ENCODE measurements at regions not wholly inside any gene's neighbourhood (a gene's known extent, or its start where the extent isn't known, plus 50 kb on each side); places are given as distances from the start of the nearest gene placed in this dataset.

DNA sequence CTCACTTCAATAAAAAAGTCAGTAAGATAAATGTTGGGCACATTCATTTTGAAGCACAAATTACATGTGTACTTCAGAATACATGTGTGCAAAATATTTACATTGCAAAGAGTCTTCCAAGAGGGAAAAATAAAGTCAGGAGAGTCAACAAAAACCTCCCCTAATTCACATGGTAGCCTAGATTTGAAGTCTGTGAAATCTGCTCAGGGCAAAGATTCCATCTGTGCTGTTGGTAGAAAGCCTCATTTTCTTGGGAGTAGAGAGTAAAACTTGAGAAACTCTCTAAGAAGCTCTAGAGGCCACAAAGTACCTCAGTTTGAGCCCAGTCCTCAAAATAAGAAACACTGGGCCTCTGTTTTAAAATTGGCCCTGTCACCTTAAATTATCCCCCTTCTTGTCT, 303.4 kb downstream of the RAB28 start:
- DNase-seq, result no peak

DNA sequence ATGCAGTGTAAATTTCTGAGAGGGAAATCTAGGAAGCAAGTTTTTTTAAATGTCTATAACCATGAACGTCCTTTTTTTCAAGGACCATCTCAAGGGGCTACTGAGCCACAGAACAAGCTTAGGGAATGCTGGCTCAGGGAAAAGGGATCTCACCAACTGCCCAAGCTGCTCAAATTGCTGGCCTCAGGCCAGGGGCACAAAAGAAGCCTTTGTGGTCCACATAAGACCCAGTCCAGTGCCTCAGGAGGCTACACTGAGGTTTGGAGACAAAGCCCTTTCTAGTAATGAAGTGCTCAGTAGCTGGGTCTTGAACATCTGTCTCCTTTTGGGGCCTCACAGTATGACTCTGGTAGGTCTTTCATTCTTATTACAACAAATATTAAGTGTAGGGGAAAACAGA, 305.5 kb downstream of the RAB28 start:
- DNase-seq, result no peak

DNA sequence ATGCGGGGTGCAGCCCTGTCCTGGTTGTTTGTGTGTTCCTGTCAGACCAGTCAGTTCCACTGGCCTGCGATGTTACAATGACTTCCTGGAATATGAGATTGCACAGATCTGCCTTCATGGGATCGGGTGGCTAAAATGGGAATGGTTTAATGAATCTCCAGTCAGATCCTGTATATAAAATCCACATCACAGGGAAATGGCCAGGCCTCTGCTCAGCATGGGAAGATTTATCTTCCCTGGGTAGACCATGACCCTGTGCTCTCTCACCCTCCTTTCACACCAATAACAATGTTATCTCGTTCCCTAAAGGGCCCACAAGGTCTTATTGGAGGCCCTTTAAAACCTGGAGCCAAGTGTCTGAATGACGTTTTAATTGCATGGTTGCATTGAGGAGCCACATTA, 307.4 kb downstream of the RAB28 start:
- no peak for DNase-seq

DNA sequence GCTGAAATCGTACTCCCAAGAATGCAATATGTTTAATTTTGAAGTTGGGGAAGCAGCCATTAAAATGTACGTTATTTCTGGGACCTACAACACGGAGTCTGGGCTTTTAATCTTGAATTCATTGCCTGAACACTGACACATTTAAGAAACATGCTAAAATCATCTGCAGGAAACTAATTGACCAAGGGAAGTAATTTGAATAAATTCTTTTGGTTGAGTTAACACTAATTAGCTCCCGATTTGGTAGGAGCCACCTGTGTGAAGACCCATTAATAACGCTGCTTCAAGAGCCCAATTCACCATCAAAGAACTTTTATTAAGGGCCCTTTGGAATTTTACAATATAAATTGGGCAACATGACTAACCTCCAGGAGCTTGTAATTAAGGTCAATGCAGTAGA, 309.2 kb downstream of the RAB28 start:
- DNase-seq, result no peak

DNA sequence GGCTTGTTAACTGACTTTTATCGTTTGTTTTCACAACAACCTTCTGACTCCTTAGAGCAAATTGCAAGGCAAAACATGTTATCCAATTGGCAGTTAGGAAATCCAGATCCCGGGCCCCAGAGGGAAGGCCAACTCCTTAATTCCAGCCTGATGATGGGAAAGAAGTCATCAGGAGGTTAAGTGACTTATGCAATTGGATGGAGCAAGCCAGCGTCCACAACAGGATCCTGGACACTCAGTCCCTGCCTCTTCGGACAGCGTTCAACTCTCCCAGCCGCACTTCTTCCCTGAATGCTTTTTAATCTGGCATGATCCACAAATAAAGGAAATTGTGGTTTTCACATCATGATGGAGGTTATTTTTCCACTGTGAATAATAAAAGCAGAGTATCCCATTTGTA, 310.1 kb downstream of the RAB28 start:
- DNase-seq, result no peak

DNA sequence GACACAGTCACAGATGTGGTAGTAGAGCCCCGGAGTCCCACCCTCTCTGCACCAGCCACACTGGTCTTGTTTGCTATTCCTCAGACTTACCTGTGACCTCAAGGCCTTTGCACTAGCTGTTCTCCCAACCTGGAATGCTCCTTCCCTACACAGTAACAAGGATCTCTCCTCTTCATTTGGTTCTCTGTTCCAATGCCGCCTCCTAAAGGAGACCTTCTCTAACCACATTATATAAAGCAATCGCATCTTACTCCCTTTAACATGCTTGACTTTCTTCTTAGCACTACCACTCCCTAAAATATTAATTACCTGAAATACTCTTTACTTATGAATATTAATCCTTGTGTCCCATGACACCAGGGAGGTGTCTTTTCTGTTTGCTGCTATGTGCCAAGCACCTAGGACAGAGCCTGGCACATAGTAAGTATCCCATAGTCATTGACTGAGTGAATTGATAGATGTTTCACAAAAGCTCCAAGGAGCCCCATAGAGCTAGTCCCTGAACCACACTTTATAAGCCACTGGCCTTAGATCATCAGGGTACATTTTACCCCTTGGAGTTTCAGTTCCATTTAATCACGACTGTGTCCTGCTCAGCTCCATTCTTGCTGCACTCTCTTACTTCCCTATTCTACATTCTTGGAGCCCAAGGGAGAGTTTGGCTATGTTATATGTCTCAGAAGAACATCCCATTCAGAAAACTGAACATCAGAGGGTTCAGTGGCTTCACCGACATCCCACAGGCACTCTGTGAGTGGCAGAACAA, 312.7 kb downstream of the RAB28 start:
- DNase-seq, result no peak

DNA sequence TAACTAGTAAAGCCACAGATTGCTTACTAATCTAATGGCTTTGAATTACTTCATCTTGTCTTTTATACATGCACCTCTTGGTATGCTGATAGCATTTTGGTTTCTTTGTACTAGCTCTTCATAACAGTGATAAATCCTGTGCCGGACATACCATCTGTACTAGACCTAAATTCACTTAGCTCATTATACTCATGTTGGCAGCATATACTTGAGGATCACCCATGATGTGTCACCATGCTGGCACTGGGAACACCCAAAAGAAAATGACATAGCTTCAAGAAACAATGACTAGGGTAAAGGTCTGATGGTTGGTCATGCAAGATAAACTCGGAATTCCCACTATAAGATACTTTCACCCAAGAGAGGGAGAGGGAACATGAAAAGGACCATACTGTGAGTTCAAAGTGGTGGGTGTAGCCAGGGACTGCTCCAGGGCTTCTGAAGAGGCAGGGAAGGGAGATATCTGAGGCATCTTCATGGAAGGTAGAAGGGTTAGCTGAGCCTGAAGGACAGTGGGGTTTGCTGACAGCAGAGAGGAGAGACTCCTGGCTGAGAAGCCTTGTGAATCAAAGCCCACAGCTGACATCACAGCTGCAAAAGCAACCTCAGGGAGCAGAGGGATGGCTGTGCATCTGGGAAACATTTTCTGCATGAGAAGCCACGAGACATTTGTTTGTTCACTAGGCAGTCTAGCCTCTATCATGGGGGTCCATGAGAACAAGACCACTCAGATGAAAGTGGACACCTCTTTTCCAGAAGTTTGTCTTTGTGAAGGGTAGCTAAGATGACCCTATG, 314.2 kb downstream of the RAB28 start:
- no peak for DNase-seq

DNA sequence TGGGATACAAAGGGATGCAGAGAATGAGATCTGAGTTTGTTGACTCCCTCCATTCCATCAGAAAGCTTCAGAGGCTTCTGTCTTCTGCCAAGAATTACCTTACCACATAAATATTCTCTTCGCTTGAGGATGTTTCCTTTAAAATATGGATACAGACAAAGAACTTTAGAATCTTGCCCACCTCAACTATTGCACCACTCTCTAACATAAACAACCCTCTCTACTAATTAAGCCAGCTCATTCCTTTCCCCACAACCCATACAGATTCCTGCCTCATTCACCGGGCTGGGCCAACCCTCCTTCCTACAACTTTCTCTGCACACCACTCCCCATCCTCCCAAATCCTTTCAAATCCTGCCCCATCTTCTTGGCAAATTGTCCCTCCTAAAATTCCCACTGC, 315.8 kb downstream of the RAB28 start:
- DNase-seq, result no peak

DNA sequence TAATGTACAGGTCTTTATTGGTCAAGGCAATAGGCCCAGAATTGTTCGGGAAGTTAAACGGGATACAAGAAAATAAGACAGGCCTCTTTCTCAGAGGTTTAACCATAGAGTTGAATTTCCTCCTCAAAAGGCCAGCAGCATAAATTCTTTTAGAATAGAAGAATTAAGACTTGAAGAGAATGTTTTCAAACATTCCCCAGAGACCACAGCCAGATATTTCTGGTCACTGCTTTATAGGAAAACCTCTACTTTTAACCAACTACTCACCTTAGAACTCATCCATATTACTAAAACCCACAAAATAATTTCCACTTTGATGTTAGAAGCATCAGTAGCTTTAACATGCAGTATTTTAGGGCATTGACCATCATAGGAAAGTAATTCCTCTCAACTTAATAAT, 317.9 kb downstream of the RAB28 start:
- DNase-seq, result no peak

DNA sequence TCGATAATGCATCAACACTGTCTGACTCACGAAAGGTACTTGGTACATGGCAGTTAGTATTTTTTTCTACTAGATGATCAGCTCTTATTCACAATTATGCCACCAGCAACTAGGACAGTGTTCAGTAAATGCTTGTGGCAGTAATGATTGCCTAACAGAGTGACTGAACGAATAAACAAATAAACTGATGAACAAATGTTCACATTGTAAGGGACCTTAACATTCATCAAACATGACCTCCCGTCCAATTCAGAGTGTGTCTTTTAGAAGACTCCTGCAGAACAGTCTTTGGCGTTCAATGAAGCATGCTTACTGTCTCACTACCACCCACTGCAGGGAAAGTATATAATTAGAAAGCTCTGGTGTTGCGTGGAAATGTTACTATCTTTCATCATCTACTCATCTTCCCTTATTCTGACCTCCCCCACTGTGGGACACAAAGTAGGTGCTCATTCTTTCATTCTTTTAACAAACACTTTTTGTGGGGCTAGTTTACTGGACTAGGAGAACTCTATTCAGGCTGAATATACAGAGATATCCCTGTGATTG, 319.3 kb downstream of the RAB28 start:
- no peak for DNase-seq

DNA sequence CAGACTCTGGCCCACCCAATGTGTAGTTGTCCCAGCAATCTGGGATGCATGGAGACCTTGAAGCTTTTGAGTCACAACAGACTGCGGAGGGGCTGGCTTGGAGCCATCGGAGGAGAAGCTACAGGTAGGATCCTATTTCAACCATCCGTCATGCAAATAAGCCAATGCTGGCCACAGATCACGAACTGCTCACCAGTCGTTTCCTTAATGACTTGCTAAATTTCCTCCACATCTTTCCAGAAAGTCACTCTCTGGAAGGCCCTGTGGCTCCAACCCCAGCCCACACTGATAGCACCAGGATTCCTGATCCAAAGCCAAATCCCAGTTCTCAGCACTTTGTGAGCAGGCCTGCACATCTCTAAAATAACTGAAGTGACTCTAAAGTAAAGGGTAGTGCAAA, 321.3 kb downstream of the RAB28 start:
- DNase-seq, result no peak

DNA sequence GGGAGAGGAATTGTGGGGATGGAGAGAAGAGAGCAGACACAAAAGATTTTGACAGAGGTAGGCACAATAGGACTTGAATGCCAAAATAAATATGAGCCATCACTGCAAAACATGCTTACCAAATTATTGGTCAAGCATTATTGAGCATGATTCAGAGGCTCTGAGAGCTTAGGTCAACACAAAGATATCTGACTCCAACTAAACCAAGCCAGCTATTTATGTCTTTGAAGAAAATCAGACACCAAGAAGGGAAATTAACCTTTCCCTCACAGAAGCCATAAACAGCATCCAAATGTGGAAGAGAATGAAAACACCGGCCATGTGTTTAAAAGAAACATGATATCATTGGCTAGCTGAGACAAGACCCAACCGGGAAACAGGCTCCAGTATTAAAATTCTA, 323.2 kb downstream of the RAB28 start:
- no peak for DNase-seq

DNA sequence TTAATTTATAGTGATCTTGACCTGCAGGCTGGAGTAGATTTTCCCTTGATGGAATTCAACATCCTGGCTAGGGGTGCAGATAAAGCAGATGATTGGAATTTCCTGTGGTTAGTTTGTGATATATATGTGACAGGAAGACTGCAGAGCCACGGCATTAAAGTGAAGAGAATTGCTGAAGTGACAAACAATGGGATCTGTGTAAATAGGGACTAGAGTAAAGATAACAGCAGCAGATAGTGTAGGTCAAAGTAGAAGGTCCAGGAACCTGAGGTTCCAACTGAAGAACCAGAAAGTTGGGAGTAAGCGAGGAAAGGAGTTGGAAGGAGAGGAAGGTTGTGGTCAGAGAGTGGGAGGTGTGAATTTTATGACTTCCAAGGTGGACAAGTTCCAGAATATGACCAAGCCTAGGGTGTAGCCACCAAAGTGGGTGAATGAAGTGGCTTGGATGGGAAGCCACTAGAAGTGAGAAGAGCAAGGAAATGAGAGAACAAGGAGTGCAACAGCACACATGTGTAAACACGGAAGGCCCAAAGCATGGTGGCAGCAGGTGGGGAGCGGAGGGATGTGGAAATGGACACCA, 325.0 kb downstream of the RAB28 start:
- DNase-seq, result no peak

DNA sequence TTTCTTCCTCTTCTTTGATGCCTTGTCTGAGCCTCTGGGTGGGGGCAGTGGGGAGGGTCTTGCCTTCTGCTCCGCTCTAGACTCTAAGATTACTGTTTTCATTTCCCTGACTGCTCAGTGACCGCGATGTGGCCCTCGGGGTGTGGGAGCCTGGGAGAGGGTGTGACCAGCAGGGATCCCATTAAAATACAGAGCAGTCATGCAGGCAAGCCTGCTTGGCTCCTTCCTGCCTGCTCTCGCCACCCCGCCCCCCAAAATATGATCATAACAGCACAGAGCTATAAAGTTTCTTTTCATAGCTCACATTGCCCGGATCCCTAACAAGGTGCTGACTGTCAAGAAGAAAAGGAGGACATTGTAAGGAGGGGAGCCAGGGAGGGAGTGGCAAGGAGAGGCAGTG, 332.9 kb downstream of the RAB28 start:
- no peak for DNase-seq

DNA sequence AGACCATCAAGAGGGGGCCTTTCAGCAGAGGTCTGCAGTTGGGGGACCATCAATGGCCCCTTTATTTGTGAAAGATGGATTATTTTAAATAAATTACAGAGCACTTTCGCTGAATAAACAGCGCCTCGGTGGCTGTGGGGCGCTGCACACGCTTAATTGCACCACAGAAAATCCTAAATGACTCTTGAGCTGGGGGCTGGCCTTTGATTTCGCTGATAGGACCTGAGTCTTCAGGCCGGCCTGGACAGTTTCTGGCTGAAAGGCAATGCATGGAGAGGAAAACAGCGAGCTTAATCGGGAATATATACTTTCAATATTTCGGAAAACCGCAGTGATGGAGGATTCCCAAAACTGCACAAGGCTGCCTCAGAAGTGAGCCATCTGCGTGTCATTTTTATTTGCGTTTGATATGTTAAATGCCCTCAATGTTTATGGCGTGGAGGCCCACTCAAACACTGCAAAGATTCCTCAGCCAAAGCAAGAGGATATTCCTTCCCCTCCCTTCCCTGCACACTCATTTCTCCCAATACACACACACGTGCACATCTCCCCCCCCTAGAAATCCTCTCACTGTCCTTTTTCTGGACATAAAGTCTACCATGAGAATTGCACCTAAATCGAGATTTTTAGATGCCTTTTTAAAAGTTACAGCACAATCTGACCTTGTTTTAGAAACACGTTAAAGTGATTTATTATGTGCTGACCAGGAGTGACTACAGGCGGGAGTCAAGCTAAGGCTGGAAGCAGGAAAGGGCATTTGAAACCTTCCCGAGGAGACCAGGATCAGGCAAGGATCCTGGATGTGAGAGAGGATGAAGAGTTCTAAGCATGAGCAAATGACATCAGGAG, 340.7 kb downstream of the RAB28 start:
- DNase-seq, result no peak

DNA sequence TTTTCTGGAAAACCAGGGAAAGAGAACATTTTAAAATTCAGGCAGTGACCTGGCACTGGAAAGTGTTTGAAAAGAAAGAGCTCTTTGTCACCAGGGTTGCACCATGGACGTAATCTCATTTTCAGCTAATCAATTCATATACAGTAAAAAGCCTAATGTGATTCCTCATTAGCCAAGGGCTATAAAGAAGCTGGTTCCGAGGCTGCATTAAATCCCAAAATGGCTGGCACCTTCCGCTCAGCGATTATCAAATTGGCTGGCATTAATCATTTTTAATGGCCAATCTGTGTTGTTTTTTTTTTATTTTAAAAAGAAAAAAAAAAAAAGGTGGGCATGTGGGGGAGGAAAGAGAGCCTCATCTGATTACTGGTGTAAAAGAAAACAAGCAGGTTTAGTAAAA, 341.4 kb downstream of the RAB28 start:
- DNase-seq, result no peak

DNA sequence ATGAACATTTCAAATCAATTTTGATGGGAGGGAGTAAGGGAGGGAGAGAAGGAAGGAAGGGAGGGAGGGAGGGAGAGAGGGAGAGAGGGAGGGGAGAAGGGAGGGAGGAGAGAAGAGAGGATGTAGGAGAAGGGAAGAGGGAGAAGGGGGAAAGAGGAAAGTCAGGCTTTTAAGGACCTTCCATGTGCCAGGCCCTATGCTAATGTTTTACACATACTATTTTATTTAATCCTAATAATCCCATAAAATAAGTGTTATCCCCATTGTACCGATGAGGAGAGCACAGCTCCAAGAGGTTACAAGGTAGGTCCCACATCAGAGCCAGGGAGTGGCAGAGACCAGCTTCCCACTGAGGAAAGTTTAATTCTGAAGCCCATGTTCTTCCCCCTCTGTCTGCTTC, 341.9 kb downstream of the RAB28 start:
- no peak for DNase-seq

DNA sequence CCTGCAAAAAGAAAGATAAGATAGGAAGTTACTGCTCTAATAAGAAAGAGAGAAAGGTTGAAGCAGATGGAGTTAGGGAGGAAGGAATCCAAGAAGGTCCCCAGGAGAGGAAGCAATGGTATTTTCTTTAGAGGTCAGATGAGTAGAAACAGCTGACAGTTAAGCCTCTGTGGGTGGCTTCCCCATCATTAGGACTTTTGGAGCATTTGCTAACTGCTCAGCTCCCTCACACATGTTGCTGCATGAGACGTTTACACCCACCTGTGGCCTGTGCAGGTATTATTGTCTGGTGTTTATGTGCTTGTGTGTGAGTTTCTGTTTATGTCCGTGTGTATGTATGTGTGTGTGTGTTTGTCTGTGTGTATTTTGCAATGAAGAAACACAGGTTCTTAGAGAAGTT, 346.8 kb downstream of the RAB28 start:
- no peak for DNase-seq

DNA sequence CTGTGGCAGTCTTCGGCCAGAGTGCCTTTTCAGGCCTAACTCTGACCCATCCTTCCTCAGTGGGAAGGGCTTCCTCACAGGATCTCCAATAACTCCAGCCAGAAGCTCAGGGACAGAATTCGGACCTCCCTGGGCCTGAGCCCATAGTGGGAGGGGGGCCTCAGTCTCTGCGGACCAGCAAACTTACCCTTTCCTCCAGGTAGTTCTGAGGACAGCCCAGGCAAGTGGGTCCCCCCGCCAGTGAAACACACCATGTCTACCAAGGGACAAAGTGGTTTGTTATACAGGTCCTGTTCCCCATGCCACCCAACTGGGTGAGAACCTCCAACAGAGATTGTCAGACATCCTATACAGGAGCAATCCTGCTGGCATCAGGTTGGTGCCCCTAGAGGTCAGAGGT, 350.4 kb downstream of the RAB28 start:
- DNase-seq, result no peak

DNA sequence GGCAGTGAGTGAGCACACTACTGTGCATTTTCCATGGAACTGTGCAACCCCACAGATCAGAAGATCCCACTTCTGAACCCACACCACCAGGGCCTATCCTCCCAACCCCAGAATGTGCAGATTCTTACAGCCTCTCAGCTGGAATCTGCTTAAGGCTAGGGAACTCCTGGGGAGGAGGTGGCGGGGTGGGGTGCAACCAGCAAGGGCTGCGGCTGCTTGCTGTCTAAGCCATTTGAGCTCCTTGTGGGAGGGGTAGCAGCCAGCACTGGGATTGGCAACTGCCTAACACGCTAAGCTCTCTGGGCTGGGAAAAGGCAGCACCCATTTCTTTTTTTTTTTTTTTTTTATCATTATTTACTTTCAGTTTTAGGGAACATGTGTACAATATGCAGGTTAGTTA, 353.3 kb downstream of the RAB28 start:
- no peak for DNase-seq

DNA sequence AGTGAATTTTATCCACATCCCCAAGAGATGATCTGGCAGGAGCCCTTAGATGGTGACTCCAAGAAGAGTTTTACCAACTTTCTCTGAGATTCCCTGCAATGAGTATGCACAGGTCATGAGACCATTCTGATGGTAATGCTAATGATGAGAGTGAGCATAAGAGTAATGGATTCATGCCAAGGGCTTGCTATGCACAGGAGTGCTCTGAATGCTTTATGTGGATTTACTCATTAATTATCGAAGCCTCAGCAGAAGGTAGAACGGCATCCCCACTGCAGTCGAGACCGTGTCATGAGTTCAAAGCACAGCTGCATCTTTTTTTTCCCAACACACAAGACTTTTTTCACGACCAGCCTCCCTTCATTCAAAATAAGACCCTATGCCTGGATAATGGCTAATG, 355.0 kb downstream of the RAB28 start:
- no peak for DNase-seq

DNA sequence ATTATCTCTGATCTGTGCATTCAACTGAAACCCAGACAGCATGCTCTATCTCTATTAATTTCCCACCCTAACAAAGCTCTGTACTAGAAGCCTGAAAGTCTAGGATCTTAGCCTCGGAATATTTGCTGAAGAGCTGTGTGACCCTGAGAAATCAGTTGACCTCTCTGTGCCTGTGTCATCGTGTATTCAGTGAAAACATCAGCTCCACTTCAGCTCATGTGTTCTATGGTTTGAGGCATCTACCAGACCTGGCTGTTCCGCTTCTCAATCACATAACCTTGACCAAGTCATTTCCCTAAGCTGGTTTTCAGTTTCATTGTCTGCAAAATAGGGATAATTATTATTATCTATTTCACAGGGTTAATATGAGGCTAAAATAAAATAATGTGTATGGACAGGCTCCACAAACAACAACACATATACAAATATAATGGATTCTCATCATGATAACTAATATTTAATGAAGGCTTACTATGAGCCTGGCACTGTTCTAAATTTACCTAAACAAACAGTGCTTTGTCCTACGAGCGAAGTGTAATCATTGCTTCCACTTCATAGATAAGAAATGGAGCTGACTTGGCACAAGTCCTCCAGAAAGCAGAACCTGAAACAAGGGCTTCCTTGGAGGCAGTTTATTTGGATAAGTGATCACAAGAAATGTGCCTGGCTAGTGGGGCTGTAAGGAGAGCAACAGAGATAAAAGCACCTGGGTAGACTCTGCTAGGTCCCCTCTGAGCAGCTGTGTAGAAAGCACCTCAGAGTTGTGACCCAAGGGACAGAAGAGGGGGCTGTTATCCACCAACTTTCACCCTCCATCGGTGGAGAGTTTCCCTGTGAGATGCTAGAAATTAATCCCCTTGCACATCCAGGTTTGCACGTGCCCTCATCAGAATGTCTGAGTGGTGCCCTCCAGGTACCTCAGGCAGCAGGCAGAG, 356.9 kb downstream of the RAB28 start:
- no peak for DNase-seq

Measured in inflammatory macrophage treated with lipopolysaccharide for 1 hour (primary cell).